Testis (tissue), 2 donors: ENCODE measurements at regions not wholly inside any gene's neighbourhood (a gene's known extent, or its start where the extent isn't known, plus 50 kb on each side); places are given as distances from the start of the nearest gene placed in this dataset.

Source experiments
- POLR2A ChIP-seq: fragments of 450-650 bp; IDR thresholded peaks from one replicate; pipeline ENCODE4 v1.6.1; 2017; ENCODE audit warnings: antibody characterized with exemption, mild to moderate bottlenecking, moderate library complexity
- TF ChIP-seq, protein P1 (sequence below), 3 experiments: fragments of 450-650 bp in 2 of 3; fragments of 200-600 bp in 1 of 3; sonication (generic) in 1 of 3; IDR thresholded peaks; one replicate each; pipeline ENCODE4 v1.5.1; 2016 to 2019; ENCODE audit warnings: antibody characterized with exemption in 3 of 3, mild to moderate bottlenecking in 2 of 3, moderate library complexity in 1 of 3

DNA sequence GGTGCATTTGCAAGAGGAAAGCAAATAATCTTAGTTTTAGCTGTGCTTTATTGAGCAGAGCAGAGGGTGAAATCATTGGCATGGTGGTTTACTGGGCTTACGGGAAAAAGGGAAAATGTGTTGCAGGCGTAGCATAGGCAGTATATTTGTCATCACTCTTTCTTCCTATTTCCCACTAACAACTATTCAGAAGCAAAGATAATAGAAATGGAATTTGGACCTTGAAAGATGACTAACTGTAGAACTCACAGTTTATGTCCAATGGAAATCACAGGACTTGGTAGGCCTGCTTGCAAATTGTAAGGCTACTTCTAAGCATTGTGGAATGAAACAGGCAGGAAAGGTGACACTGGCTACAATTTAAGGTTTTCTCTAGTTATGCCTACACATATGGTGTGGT, 611.9 kb upstream of the MAN1A1 start:
- no peak for TF ChIP-seq POLR2A
- TF ChIP-seq, protein P1, sequence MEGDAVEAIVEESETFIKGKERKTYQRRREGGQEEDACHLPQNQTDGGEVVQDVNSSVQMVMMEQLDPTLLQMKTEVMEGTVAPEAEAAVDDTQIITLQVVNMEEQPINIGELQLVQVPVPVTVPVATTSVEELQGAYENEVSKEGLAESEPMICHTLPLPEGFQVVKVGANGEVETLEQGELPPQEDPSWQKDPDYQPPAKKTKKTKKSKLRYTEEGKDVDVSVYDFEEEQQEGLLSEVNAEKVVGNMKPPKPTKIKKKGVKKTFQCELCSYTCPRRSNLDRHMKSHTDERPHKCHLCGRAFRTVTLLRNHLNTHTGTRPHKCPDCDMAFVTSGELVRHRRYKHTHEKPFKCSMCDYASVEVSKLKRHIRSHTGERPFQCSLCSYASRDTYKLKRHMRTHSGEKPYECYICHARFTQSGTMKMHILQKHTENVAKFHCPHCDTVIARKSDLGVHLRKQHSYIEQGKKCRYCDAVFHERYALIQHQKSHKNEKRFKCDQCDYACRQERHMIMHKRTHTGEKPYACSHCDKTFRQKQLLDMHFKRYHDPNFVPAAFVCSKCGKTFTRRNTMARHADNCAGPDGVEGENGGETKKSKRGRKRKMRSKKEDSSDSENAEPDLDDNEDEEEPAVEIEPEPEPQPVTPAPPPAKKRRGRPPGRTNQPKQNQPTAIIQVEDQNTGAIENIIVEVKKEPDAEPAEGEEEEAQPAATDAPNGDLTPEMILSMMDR (IDR thresholded peaks at IDR 0.05) = no peak
